ENCODE measurements at regions not wholly inside any gene's neighbourhood (a gene's known extent, or its start where the extent isn't known, plus 50 kb on each side); places are given as distances from the start of the nearest gene placed in this dataset.

DNA sequence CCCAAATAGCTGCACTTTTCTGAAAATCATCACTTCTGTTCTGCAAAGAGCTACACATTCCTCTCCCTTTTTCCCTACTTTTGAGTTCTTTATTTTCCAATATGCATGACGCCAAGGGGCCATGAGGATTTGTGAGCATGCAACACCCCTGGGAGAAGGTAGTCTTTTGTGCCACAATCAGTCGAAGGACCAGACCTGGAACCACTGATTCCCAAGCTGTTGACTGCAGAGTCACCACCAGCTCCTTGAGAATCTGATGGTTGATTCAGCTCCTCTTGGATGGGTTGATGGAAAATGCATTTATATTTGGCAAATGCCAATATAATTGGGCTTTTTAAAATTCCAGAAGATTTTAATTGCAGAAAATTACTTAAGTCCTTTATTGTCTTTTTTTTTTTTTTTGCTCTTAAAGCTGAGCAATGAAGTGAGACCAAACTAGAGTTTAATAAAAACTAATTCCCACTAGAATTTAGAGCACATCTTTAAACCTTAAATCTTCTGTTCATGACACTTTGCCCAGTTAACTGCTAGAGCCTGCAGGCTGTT is 554.1 kb downstream of the TNS3 start:
- TF ChIP-seq, protein P1, sequence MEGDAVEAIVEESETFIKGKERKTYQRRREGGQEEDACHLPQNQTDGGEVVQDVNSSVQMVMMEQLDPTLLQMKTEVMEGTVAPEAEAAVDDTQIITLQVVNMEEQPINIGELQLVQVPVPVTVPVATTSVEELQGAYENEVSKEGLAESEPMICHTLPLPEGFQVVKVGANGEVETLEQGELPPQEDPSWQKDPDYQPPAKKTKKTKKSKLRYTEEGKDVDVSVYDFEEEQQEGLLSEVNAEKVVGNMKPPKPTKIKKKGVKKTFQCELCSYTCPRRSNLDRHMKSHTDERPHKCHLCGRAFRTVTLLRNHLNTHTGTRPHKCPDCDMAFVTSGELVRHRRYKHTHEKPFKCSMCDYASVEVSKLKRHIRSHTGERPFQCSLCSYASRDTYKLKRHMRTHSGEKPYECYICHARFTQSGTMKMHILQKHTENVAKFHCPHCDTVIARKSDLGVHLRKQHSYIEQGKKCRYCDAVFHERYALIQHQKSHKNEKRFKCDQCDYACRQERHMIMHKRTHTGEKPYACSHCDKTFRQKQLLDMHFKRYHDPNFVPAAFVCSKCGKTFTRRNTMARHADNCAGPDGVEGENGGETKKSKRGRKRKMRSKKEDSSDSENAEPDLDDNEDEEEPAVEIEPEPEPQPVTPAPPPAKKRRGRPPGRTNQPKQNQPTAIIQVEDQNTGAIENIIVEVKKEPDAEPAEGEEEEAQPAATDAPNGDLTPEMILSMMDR (IDR thresholded peaks at IDR 0.05) = no peak
- no peak for TF ChIP-seq POLR2A (IDR thresholded peaks at IDR 0.05)
